ENCODE measurements at regions not wholly inside any gene's neighbourhood (a gene's known extent, or its start where the extent isn't known, plus 50 kb on each side); places are given as distances from the start of the nearest gene placed in this dataset.
"Not testable (repeated sequence)": the region's sequence is repeated elsewhere in the genome, so short reads cannot be mapped to it uniquely, and the experiment has no call there.

GRCh38 chr5:152072091-152072490 lies 147.4 kb upstream of the GLRA1 start:
- ATAC-seq: no peak
- no peak for DNase-seq
- H3K27ac Mint-ChIP-seq: no peak overlapping the region
- H3K9me3 ChIP-seq (ENCODE audit: control insufficient read depth, low read length, poor library complexity, severe bottlenecking): no peaks in the 10 kb centered on the region
- H3K4me3 Mint-ChIP-seq: no peak overlapping the region
- H3K27me3 Mint-ChIP-seq: peaks cover 7% of the 10 kb centered on the region
- no peaks in the 10 kb centered on the region for H3K4me1 Mint-ChIP-seq
- H3K36me3 Mint-ChIP-seq (ENCODE audit: low read depth): no peaks in the 10 kb centered on the region

- peaks cover 7% of the 10 kb centered on the region for H3K27me3 Mint-ChIP-seq
- no peak overlapping the region for H3K27ac Mint-ChIP-seq
- no peaks in the 10 kb centered on the region for H3K4me1 Mint-ChIP-seq
- ATAC-seq (no peak), DNase-seq (no peak)
- H3K4me3 Mint-ChIP-seq: no peak overlapping the region
- H3K36me3 Mint-ChIP-seq (ENCODE audit: low read depth): no peaks in the 10 kb centered on the region
- H3K9me3 ChIP-seq (ENCODE audit: control insufficient read depth, low read length, poor library complexity, severe bottlenecking): no peaks in the 10 kb centered on the region
Observed at GRCh38 chr5:152070591-152070990, 145.9 kb upstream of the GLRA1 start.

- Mint-ChIP-seq H3K4me3 (no peak overlapping the region), H3K4me1 (no peaks in the 10 kb centered on the region), H3K36me3 (ENCODE audit: low read depth) (no peaks in the 10 kb centered on the region), H3K27ac (no peak overlapping the region), H3K27me3 (no peaks in the 10 kb centered on the region)
- ATAC-seq (no peak), DNase-seq (no peak)
- H3K9me3 ChIP-seq (ENCODE audit: control insufficient read depth, low read length, poor library complexity, severe bottlenecking): no peaks in the 10 kb centered on the region
Observed at GRCh38 chr5:152066784-152067183, 142.1 kb upstream of the GLRA1 start.

GRCh38 chr5:152063004-152063403 lies 138.4 kb upstream of the GLRA1 start:
- Mint-ChIP-seq H3K4me1 (no peaks in the 10 kb centered on the region), H3K4me3 (no peak overlapping the region), H3K27ac (no peak overlapping the region), H3K27me3 (no peaks in the 10 kb centered on the region), H3K36me3 (ENCODE audit: low read depth) (no peaks in the 10 kb centered on the region)
- no peaks in the 10 kb centered on the region for H3K9me3 ChIP-seq (ENCODE audit: control insufficient read depth, low read length, poor library complexity, severe bottlenecking)
- ATAC-seq: no peak
- DNase-seq: no peak

- Mint-ChIP-seq H3K36me3 (ENCODE audit: low read depth) (no peaks in the 10 kb centered on the region), H3K27me3 (no peaks in the 10 kb centered on the region), H3K4me3 (no peak overlapping the region), H3K4me1 (no peaks in the 10 kb centered on the region), H3K27ac (no peak overlapping the region)
- ATAC-seq (peak; percentile 46), DNase-seq (no peak)
- H3K9me3 ChIP-seq (ENCODE audit: control insufficient read depth, low read length, poor library complexity, severe bottlenecking): no peaks in the 10 kb centered on the region
Observed at GRCh38 chr5:152061095-152061494, 136.4 kb upstream of the GLRA1 start.

- no peaks in the 10 kb centered on the region for H3K36me3 Mint-ChIP-seq (ENCODE audit: low read depth)
- H3K4me1 Mint-ChIP-seq: no peaks in the 10 kb centered on the region
- no peaks in the 10 kb centered on the region for H3K9me3 ChIP-seq (ENCODE audit: control insufficient read depth, low read length, poor library complexity, severe bottlenecking)
- ATAC-seq (no peak), DNase-seq (no peak)
- no peaks in the 10 kb centered on the region for H3K27me3 Mint-ChIP-seq
- H3K4me3 Mint-ChIP-seq: no peak overlapping the region
- no peak overlapping the region for H3K27ac Mint-ChIP-seq
Observed at GRCh38 chr5:152058267-152058666, 133.6 kb upstream of the GLRA1 start.

GRCh38 chr5:152056931-152057330 lies 132.3 kb upstream of the GLRA1 start:
- H3K4me3 Mint-ChIP-seq: no peak overlapping the region
- no peak overlapping the region for H3K27ac Mint-ChIP-seq
- no peaks in the 10 kb centered on the region for H3K36me3 Mint-ChIP-seq (ENCODE audit: low read depth)
- no peaks in the 10 kb centered on the region for H3K27me3 Mint-ChIP-seq
- ATAC-seq: no peak
- no peak for DNase-seq
- H3K9me3 ChIP-seq (ENCODE audit: control insufficient read depth, low read length, poor library complexity, severe bottlenecking): no peaks in the 10 kb centered on the region
- H3K4me1 Mint-ChIP-seq: no peaks in the 10 kb centered on the region

- H3K36me3 Mint-ChIP-seq (ENCODE audit: low read depth): peaks cover 2% of the 10 kb centered on the region
- H3K27me3 Mint-ChIP-seq: no peaks in the 10 kb centered on the region
- no peak overlapping the region for H3K27ac Mint-ChIP-seq
- no peaks in the 10 kb centered on the region for H3K4me1 Mint-ChIP-seq
- DNase-seq: no peak
- no peak overlapping the region for H3K4me3 Mint-ChIP-seq
- peaks cover 5% of the 10 kb centered on the region for H3K9me3 ChIP-seq (ENCODE audit: control insufficient read depth, low read length, poor library complexity, severe bottlenecking)
- no peak for ATAC-seq
Observed at GRCh38 chr5:152052470-152052869, 127.8 kb upstream of the GLRA1 start.

GRCh38 chr5:152051499-152052454 lies 127.1 kb upstream of the GLRA1 start:
- no peaks in the 10 kb centered on the region for H3K4me1 Mint-ChIP-seq
- peaks cover 5% of the 10 kb centered on the region for H3K9me3 ChIP-seq (ENCODE audit: control insufficient read depth, low read length, poor library complexity, severe bottlenecking)
- no peaks in the 10 kb centered on the region for H3K27me3 Mint-ChIP-seq
- no peak overlapping the region for H3K27ac Mint-ChIP-seq
- no peak for DNase-seq
- H3K4me3 Mint-ChIP-seq: no peak overlapping the region
- H3K36me3 Mint-ChIP-seq (ENCODE audit: low read depth): peaks cover 2% of the 10 kb centered on the region
- no peak for ATAC-seq

GRCh38 chr5:152046361-152046760 lies 121.7 kb upstream of the GLRA1 start:
- Mint-ChIP-seq H3K36me3 (ENCODE audit: low read depth) (peaks cover 2% of the 10 kb centered on the region), H3K27ac (no peak overlapping the region), H3K27me3 (no peaks in the 10 kb centered on the region), H3K4me3 (no peak overlapping the region), H3K4me1 (peaks cover 5% of the 10 kb centered on the region)
- no peak for ATAC-seq
- no peak for DNase-seq
- H3K9me3 ChIP-seq (ENCODE audit: control insufficient read depth, low read length, poor library complexity, severe bottlenecking): peaks cover 1% of the 10 kb centered on the region

GRCh38 chr5:152038856-152039255 lies 114.2 kb upstream of the GLRA1 start:
- H3K9me3 ChIP-seq (ENCODE audit: control insufficient read depth, low read length, poor library complexity, severe bottlenecking); H3K36me3 Mint-ChIP-seq (ENCODE audit: low read depth); H3K27me3 Mint-ChIP-seq; H3K4me1 Mint-ChIP-seq: not testable (repeated sequence)
- H3K27ac Mint-ChIP-seq: peak overlapping the region; percentile 16
- peak; percentile 55 for ATAC-seq
- peak in 1 of 3 donors; percentile 27 for DNase-seq
- H3K4me3 Mint-ChIP-seq: peak overlapping the region; percentile 26

- Mint-ChIP-seq H3K4me3 (peak overlapping the region; percentile 62), H3K27ac (peak overlapping the region; percentile 97)
- H3K27me3 Mint-ChIP-seq; H3K36me3 Mint-ChIP-seq (ENCODE audit: low read depth); H3K9me3 ChIP-seq (ENCODE audit: control insufficient read depth, low read length, poor library complexity, severe bottlenecking); H3K4me1 Mint-ChIP-seq: not testable (repeated sequence)
- peak; percentile 90 for ATAC-seq
- peak in 2 of 3 donors; percentile 22 to 43 for DNase-seq
Observed at GRCh38 chr5:152026328-152027024, 101.8 kb upstream of the GLRA1 start.

GRCh38 chr5:152016421-152016820 lies 91.8 kb upstream of the GLRA1 start:
- H3K9me3 ChIP-seq (ENCODE audit: control insufficient read depth, low read length, poor library complexity, severe bottlenecking): no peaks in the 10 kb centered on the region
- Mint-ChIP-seq H3K4me1 (no peaks in the 10 kb centered on the region), H3K27me3 (no peaks in the 10 kb centered on the region), H3K27ac (no peak overlapping the region), H3K4me3 (no peak overlapping the region), H3K36me3 (ENCODE audit: low read depth) (no peaks in the 10 kb centered on the region)
- no peak for DNase-seq
- ATAC-seq: no peak
